ENCODE measurements at regions not wholly inside any gene's neighbourhood (a gene's known extent, or its start where the extent isn't known, plus 50 kb on each side); places are given as distances from the start of the nearest gene placed in this dataset.

GRCh38 chr2:215836881-215837280 is 176.5 kb downstream of the MREG start:
- Histone ChIP-seq H3K9me3 (ENCODE audit: control extremely low read depth in 1 of 3, control insufficient read depth in 2 of 3, insufficient read depth in 1 of 3, low read length in 2 of 3) (no peaks in the 10 kb centered on the region), H3K36me3 (replicated peaks in 1 of 2; ENCODE audit: control extremely low read depth in 1 of 2, control insufficient read depth in 1 of 2, extremely low read depth in 1 of 2, insufficient read depth in 2 of 2, low read length in 1 of 2) (no peaks in the 10 kb centered on the region), H3K27ac (ENCODE audit: low read length in 2 of 2) (no peak overlapping the region), H3K4me1 (ENCODE audit: control insufficient read depth in 2 of 2, insufficient read depth in 2 of 2, low read length in 2 of 2) (peaks cover 19% of the 10 kb centered on the region in 2 donors), H3K27me3 (replicated peaks in 1 of 4; ENCODE audit: control extremely low read depth in 1 of 4, control insufficient read depth in 3 of 4, insufficient read depth in 4 of 4, low read length in 3 of 4) (no peaks in the 10 kb centered on the region), H2AFZ (ENCODE audit: insufficient read depth, low read depth, low read length, poor library complexity, severe bottlenecking) (no peak overlapping the region), H3K4me3 (ENCODE audit: control extremely low read depth in 1 of 5, extremely low read depth in 1 of 5, insufficient read depth in 1 of 5, low read depth in 2 of 5, low read length in 4 of 5) (no peak overlapping the region), H3K4me2 (replicated peaks; ENCODE audit: low read depth, low read length, poor library complexity, severe bottlenecking) (no peak overlapping the region), H3K9ac (ENCODE audit: low read length) (no peak overlapping the region), H4K20me1 (ENCODE audit: control insufficient read depth, insufficient read depth, low read length, poor library complexity, severe bottlenecking) (no peaks in the 10 kb centered on the region), H3K79me2 (ENCODE audit: control insufficient read depth, insufficient read depth, low read length) (no peaks in the 10 kb centered on the region)
- 100% methylated on average over 1 of the region's 4 CpGs for WGBS (ENCODE audit: insufficient coverage)
- no peak for DNase-seq
- H3K27me3 Mint-ChIP-seq: peaks cover 15% of the 10 kb centered on the region
- H3K9me3 Mint-ChIP-seq (ENCODE audit: insufficient read depth): no peaks in the 10 kb centered on the region
- no peak for ATAC-seq (ENCODE audit: low read depth)
- H3K4me1 Mint-ChIP-seq: peaks cover 9% of the 10 kb centered on the region
- CTCF ChIA-PET: no interaction called here
- H3K27ac Mint-ChIP-seq: no peak overlapping the region
- H3K4me3 Mint-ChIP-seq: no peak overlapping the region
- TF ChIP-seq CTCF (IDR thresholded peaks at IDR 0.05) (no peak), EZH2 (IDR thresholded peaks at IDR 0.05; ENCODE audit: borderline replicate concordance, insufficient read depth, low read depth, low read length, poor library complexity, severe bottlenecking) (no peak)
- POLR2A ChIA-PET: no interaction called here
- intact Hi-C loops (cut with micrococcal nuclease): no loop called here

GRCh38 chr2:215835657-215836056 is 177.7 kb downstream of the MREG start:
- CTCF ChIA-PET: no interaction called here
- Histone ChIP-seq H3K79me2 (ENCODE audit: control insufficient read depth, insufficient read depth, low read length) (no peaks in the 10 kb centered on the region), H3K27ac (ENCODE audit: low read length in 2 of 2) (no peak overlapping the region), H3K36me3 (replicated peaks in 1 of 2; ENCODE audit: control extremely low read depth in 1 of 2, control insufficient read depth in 1 of 2, extremely low read depth in 1 of 2, insufficient read depth in 2 of 2, low read length in 1 of 2) (no peaks in the 10 kb centered on the region), H4K20me1 (ENCODE audit: control insufficient read depth, insufficient read depth, low read length, poor library complexity, severe bottlenecking) (no peaks in the 10 kb centered on the region), H3K4me1 (ENCODE audit: control insufficient read depth in 2 of 2, insufficient read depth in 2 of 2, low read length in 2 of 2) (peaks cover 10 to 11% of the 10 kb centered on the region in 2 donors), H3K4me2 (replicated peaks; ENCODE audit: low read depth, low read length, poor library complexity, severe bottlenecking) (no peak overlapping the region), H3K9me3 (ENCODE audit: control extremely low read depth in 1 of 3, control insufficient read depth in 2 of 3, insufficient read depth in 1 of 3, low read length in 2 of 3) (no peaks in the 10 kb centered on the region), H3K9ac (ENCODE audit: low read length) (no peak overlapping the region), H3K27me3 (replicated peaks in 1 of 4; ENCODE audit: control extremely low read depth in 1 of 4, control insufficient read depth in 3 of 4, insufficient read depth in 4 of 4, low read length in 3 of 4) (no peaks in the 10 kb centered on the region), H2AFZ (ENCODE audit: insufficient read depth, low read depth, low read length, poor library complexity, severe bottlenecking) (no peak overlapping the region), H3K4me3 (ENCODE audit: control extremely low read depth in 1 of 5, extremely low read depth in 1 of 5, insufficient read depth in 1 of 5, low read depth in 2 of 5, low read length in 4 of 5) (no peak overlapping the region)
- ATAC-seq (ENCODE audit: low read depth): no peak
- no peaks in the 10 kb centered on the region for H3K9me3 Mint-ChIP-seq (ENCODE audit: insufficient read depth)
- WGBS (ENCODE audit: insufficient coverage): no CpG with 5 or more reads among the region's 1 CpG
- H3K27me3 Mint-ChIP-seq: peaks cover 15% of the 10 kb centered on the region
- no peak overlapping the region for H3K27ac Mint-ChIP-seq
- POLR2A ChIA-PET: no interaction called here
- H3K4me1 Mint-ChIP-seq: peaks cover 9% of the 10 kb centered on the region
- intact Hi-C loops (cut with micrococcal nuclease): no loop called here
- no peak overlapping the region for H3K4me3 Mint-ChIP-seq
- no peak for DNase-seq
- no peak for TF ChIP-seq CTCF (IDR thresholded peaks at IDR 0.05)
- no peak for TF ChIP-seq EZH2 (IDR thresholded peaks at IDR 0.05; ENCODE audit: borderline replicate concordance, insufficient read depth, low read depth, low read length, poor library complexity, severe bottlenecking)
